Thyroid gland (tissue), 4 donors: ENCODE measurements at regions not wholly inside any gene's neighbourhood (a gene's known extent, or its start where the extent isn't known, plus 50 kb on each side); places are given as distances from the start of the nearest gene placed in this dataset.
"Not testable (repeated sequence)": the region's sequence is repeated elsewhere in the genome, so short reads cannot be mapped to it uniquely, and the experiment has no call there.

Source experiments
- POLR2A ChIP-seq, 2 donors: fragments of 450-650 bp; IDR thresholded peaks; one replicate each; pipeline ENCODE4 v1.6.1; 2017; ENCODE audit warnings: antibody characterized with exemption in 2 of 2, mild to moderate bottlenecking in 2 of 2, moderate library complexity in 1 of 2
- TF ChIP-seq, protein P1 (sequence below), 6 experiments: fragments of 200-600 bp in 3 of 6; fragments of 450-650 bp in 3 of 6; sonication (generic) in 3 of 6; IDR thresholded peaks; one replicate each; pipeline ENCODE4 v1.5.1; 2016 to 2019; ENCODE audit warnings: antibody characterized with exemption in 6 of 6, mild to moderate bottlenecking in 2 of 6, inconsistent platforms in 1 of 6, moderate library complexity in 1 of 6

DNA sequence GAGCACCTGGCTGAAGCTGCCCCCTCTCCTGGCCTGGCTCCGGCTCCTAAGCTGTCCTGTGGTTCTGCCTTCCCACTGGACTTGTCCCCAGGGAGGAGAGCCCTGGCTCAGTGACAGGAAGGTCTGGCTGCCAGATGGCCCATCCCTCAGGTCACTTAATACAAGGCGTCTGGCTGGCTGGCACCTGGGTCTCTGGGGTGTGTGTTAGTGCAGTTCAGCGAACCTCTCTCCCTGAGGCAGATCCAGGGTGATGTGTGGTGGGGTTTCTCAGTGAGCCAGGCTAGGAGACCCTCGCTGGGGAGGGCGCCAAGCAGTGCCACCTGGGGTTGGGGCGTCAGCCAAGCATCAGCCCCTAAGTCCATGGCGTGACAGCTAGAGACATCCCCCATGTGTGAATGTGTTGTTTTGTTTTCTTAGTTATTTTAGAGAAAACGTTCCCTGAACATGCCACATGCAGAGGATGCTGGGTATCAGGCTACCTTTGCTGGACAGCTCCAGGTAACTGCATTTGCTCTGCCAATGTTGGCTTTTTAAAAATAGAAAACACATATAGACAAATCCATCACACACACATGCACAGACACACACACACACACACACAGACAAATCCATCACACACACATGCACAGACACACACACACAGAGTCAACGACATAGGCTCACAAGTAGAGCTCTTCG is 56.4 kb upstream of the LRPAP1 start:
- TF ChIP-seq, protein P1, sequence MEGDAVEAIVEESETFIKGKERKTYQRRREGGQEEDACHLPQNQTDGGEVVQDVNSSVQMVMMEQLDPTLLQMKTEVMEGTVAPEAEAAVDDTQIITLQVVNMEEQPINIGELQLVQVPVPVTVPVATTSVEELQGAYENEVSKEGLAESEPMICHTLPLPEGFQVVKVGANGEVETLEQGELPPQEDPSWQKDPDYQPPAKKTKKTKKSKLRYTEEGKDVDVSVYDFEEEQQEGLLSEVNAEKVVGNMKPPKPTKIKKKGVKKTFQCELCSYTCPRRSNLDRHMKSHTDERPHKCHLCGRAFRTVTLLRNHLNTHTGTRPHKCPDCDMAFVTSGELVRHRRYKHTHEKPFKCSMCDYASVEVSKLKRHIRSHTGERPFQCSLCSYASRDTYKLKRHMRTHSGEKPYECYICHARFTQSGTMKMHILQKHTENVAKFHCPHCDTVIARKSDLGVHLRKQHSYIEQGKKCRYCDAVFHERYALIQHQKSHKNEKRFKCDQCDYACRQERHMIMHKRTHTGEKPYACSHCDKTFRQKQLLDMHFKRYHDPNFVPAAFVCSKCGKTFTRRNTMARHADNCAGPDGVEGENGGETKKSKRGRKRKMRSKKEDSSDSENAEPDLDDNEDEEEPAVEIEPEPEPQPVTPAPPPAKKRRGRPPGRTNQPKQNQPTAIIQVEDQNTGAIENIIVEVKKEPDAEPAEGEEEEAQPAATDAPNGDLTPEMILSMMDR (IDR thresholded peaks at IDR 0.05) = not testable (repeated sequence)
- TF ChIP-seq POLR2A (IDR thresholded peaks at IDR 0.05) = not testable (repeated sequence)
